IPS DF 6.9 (cell line): ENCODE measurements at regions not wholly inside any gene's neighbourhood (a gene's known extent, or its start where the extent isn't known, plus 50 kb on each side); places are given as distances from the start of the nearest gene placed in this dataset.
"Not testable (repeated sequence)": the region's sequence is repeated elsewhere in the genome, so short reads cannot be mapped to it uniquely, and the experiment has no call there.

Source experiments
- DNase-seq: peaks from one replicate; pipeline ENCODE4 v3.0.0-alpha.2; 2013; ENCODE audit warnings: low read depth, low spot score
- H3K27ac ChIP-seq: one replicate; pipeline ENCODE4 v1.5.1; 2013; ENCODE audit warnings: low read length, control low read depth
- H3K27me3 ChIP-seq: 2 replicates; pipeline ENCODE4 v1.6.1; 2013; ENCODE audit warnings: mild to moderate bottlenecking, low read length; ENCODE audit not compliant: control insufficient read depth, insufficient read depth
- H3K36me3 ChIP-seq: 2 replicates; pipeline ENCODE4 v1.6.1; 2013; ENCODE audit warnings: low read length; ENCODE audit not compliant: control insufficient read depth, insufficient read depth
- H3K4me1 ChIP-seq: 2 replicates; pipeline ENCODE4 v1.6.1; 2013; ENCODE audit warnings: low read length; ENCODE audit not compliant: control insufficient read depth, insufficient read depth
- H3K4me3 ChIP-seq: 2 replicates; pipeline ENCODE4 v1.5.1; 2013; ENCODE audit warnings: mild to moderate bottlenecking, low read length
- H3K9me3 ChIP-seq: 2 replicates; pipeline ENCODE4 v1.6.1; 2013; ENCODE audit warnings: low read length, inconsistent platforms; ENCODE audit not compliant: control insufficient read depth, insufficient read depth
- WGBS: extraction: QIAGEN DNeasy Blood & Tissue Kit; methylation state at CpG from one replicate; pipeline ENCODE4 v1.1.7; 2013; ENCODE audit warnings: mixed read lengths, missing lambda C conversion rate; ENCODE audit not compliant: insufficient read length, insufficient coverage; 5-methylcytosine and 5-hydroxymethylcytosine counted together

DNA sequence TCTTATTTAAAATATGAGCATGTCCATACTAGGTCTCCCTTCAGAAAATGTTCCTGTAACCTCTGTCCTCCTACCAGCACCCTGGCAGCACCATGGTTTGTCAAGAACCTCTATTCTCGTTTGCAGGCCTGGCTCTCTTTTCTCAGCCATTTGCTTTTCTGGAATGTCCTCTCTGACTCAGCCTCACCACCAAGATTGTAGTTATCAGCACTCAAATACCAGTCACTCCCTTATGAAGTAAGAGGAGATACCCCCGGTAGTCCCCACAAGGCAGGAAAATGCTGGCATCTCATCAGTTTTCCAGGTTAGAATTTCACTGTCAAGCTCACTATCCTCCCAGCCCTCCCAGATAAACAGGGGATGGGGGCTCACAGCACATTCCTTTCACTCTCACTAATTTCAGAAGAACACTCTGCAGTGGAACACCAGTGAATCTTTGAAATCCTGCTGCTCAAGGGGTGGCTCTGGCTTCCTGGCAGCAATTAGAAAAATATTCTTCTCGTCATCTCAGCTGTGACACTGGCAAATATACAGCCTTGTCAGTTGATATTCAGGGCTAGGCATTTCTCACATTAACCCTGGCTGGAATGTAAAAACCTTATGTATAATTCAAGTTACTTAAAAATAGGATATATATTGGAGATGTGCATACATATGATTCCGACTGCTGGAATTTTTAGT is 129.2 kb downstream of the TBX18 start:
- Histone ChIP-seq H3K4me1 (no peaks in the 10 kb centered on the region), H3K27ac (no peak overlapping the region), H3K4me3 (no peak overlapping the region), H3K27me3 (no peaks in the 10 kb centered on the region), H3K36me3 (no peaks in the 10 kb centered on the region), H3K9me3 (no peaks in the 10 kb centered on the region)
- WGBS = no CpG with 5 or more reads among the region's 4 CpGs
- no peak for DNase-seq

GRCh38 chr6:84633771-84634170 is 130.6 kb downstream of the TBX18 start:
- no peaks in the 10 kb centered on the region for H3K4me1 ChIP-seq
- H3K9me3 ChIP-seq = no peaks in the 10 kb centered on the region
- no peak for DNase-seq
- H3K27ac ChIP-seq = no peak overlapping the region
- no CpG with 5 or more reads among the region's 1 CpG for WGBS
- H3K36me3 ChIP-seq = no peaks in the 10 kb centered on the region
- H3K4me3 ChIP-seq = no peak overlapping the region
- no peaks in the 10 kb centered on the region for H3K27me3 ChIP-seq

GRCh38 chr6:84626527-84626926 is 137.9 kb downstream of the TBX18 start:
- H3K9me3 ChIP-seq, H3K27ac ChIP-seq, H3K27me3 ChIP-seq, DNase-seq, H3K4me3 ChIP-seq, H3K36me3 ChIP-seq, H3K4me1 ChIP-seq: not testable (repeated sequence)
- no CpG with 5 or more reads among the region's 14 CpGs for WGBS

GRCh38 chr6:84625506-84625905 is 138.9 kb downstream of the TBX18 start:
- Histone ChIP-seq H3K4me3 (no peak overlapping the region), H3K27me3 (no peaks in the 10 kb centered on the region), H3K36me3 (no peaks in the 10 kb centered on the region), H3K27ac (no peak overlapping the region), H3K4me1 (0 out of 2 replicates have a peak, but pooled peaks cover 1% of the 10 kb centered on the region), H3K9me3 (no peaks in the 10 kb centered on the region)
- DNase-seq = no peak

DNA sequence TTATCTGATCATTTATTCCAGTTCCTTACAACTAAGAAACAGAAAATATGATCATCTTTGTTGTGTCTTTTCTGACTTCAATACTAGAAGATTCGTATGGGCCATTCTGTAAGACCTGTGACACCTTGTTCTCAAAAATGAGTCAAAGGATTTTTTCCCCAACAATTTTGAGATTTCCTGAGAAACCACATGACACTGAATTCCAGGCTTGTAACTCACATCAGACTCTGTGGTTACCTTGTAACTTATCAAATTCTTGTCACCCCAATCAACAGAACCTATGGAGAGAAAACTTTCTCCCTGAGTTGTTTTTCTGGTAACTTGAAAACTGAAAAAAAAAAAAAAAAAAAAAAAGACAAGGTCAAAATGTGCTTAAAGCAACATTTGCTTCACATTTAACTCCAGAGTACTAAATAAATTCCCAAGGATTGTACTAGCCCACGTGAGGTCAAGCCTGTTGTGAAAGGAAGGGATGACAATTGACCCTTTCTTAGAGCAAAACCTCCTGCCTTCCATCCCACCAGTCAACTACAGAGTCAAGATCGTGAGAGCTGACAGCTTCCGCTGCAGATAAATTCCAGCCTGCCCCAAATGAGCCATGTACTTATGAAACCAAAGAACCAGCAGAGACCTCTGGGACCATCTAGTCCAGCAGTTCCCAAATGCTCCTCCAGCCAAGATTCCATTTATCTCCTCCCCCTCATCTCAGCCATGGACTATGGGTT is 140.3 kb downstream of the TBX18 start:
- DNase-seq = no peak

GRCh38 chr6:84618836-84619235 is 145.6 kb downstream of the TBX18 start:
- Histone ChIP-seq H3K4me3 (no peak overlapping the region), H3K27me3 (no peaks in the 10 kb centered on the region), H3K36me3 (no peaks in the 10 kb centered on the region), H3K27ac (no peak overlapping the region), H3K4me1 (no peaks in the 10 kb centered on the region), H3K9me3 (no peaks in the 10 kb centered on the region)
- DNase-seq = peak; percentile 27
- no CpG with 5 or more reads among the region's 6 CpGs for WGBS

More for the DNA sequence above, 140.3 kb downstream of the TBX18 start:
- no peak overlapping the region for H3K27ac ChIP-seq
- no peaks in the 10 kb centered on the region for H3K27me3 ChIP-seq
- no peaks in the 10 kb centered on the region for H3K36me3 ChIP-seq
- 0 out of 2 replicates have a peak, but pooled peaks cover 1% of the 10 kb centered on the region for H3K4me1 ChIP-seq
- no peak overlapping the region for H3K4me3 ChIP-seq
- H3K9me3 ChIP-seq = no peaks in the 10 kb centered on the region
- WGBS = no CpG with 5 or more reads among the region's 4 CpGs

GRCh38 chr6:84618046-84618752 is 146.2 kb downstream of the TBX18 start:
- Histone ChIP-seq H3K4me3 (no peak overlapping the region), H3K27me3 (no peaks in the 10 kb centered on the region), H3K9me3 (no peaks in the 10 kb centered on the region), H3K4me1 (no peaks in the 10 kb centered on the region), H3K36me3 (no peaks in the 10 kb centered on the region), H3K27ac (no peak overlapping the region)
- WGBS = no CpG with 5 or more reads among the region's 8 CpGs
- DNase-seq = no peak

DNA sequence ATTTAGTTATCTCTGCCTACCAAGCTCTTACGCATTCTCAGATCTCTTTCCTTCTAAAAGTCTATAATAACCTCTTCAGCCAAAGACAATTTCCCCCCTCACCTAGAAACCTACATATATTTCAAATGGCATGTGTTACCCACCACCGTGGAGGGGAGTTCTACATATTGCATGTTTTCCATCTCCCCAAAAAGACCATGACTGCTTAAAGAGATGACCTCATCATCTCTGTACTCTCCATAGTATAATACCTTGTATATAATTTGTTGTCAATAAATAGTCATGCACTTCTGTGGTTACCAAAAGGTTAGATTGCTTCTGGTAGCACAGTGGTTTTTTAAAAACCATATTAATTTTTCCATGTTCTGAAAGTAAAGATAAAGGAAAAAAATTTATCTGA is 148.4 kb downstream of the TBX18 start:
- no peak for DNase-seq
- Histone ChIP-seq H3K4me3 (no peak overlapping the region), H3K27ac (no peak overlapping the region), H3K9me3 (no peaks in the 10 kb centered on the region), H3K36me3 (no peaks in the 10 kb centered on the region), H3K4me1 (no peaks in the 10 kb centered on the region), H3K27me3 (no peaks in the 10 kb centered on the region)
- WGBS = no CpG with 5 or more reads among the region's 2 CpGs

DNA sequence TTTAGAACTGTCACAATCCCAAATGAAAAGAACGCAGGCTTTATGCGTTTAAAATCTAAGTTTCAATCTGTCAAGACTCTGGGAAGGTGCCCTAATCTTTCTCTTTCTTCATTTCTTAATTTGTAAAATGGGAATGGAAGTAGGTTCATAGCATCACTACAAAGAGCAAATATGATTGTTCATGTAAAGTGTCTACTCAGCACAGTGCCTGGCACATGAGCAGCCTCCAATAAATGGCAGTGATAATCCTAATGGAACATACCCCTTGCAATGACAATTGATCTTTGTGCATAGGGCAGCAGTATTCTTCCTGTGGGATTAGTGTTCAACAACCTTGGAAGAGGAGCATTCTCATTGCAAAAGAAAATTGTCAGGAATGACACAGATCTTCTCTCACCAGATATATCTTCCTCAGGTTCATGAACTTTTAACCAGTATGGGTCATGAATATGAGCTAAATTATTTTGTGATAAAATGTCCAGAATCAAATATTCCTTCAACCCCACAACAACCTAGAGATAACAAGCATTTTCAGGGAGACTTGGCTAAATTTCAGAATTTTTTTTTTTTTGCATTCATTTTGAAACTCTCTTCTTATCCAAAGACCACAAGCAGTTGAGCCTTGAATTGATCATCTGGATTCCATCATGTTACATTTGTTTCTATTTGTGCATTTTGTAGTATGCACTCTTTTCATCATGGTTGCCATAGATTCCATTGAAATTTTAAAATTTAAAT is 149.1 kb downstream of the TBX18 start:
- Histone ChIP-seq H3K27me3 (no peaks in the 10 kb centered on the region), H3K4me1 (no peaks in the 10 kb centered on the region), H3K9me3 (no peaks in the 10 kb centered on the region), H3K36me3 (no peaks in the 10 kb centered on the region), H3K27ac (no peak overlapping the region), H3K4me3 (no peak overlapping the region)
- DNase-seq = no peak
- no CpG with 5 or more reads among the region's 2 CpGs for WGBS

DNA sequence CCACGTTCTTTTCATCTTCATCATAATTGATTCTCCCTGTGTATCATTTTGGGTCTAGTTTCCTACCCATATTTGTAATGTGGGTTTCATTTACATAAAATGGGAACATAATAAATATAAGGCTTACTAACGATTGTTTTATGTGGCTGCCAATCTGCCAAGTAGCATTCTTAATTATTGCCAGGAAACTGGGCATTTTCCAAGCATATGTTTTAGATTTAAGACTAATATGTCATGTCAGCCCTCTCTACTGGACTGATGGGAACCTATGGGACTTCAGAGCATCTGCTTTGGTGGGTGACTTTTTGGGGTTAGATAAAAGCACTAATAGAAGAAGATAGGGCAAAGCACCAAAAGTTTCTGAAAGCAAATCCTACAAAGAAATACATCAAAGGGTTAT is 157.5 kb downstream of the TBX18 start:
- Histone ChIP-seq H3K27me3 (no peaks in the 10 kb centered on the region), H3K4me3 (no peak overlapping the region), H3K27ac (no peak overlapping the region), H3K9me3 (no peaks in the 10 kb centered on the region), H3K4me1 (no peaks in the 10 kb centered on the region), H3K36me3 (no peaks in the 10 kb centered on the region)
- no peak for DNase-seq
- no CpG with 5 or more reads among the region's 2 CpGs for WGBS
